ENCODE measurements at regions not wholly inside any gene's neighbourhood (a gene's known extent, or its start where the extent isn't known, plus 50 kb on each side); places are given as distances from the start of the nearest gene placed in this dataset.

DNA sequence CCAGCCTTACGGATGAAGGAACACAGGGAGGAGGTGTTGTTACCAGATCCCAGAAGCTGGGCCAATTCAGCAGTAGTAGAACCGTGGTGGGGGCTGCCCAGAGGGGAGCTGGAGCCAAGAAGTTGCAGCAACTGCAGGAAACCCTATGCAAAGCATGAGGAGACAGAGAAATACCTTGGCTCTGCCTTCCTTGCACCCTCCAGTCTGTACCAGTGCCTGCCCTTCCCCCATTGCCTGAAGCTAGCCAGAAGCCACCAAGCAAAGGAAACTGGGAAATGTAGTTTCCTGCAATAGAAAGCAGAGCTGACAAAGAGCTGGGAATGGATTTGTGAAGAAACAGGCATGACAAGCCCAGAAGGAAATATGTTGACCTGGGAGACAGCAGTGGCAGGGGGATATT lies 108.7 kb upstream of the FUNDC1 start:
- peak; percentile 85 for FAIRE-seq
- Histone ChIP-seq H3K36me3 (ENCODE audit: control insufficient read depth in 2 of 4, insufficient read depth in 4 of 4, low read length in 3 of 4) (no peaks in the 10 kb centered on the region), H3K4me3 (ENCODE audit: extremely low read depth in 1 of 4, insufficient read depth in 2 of 4, low read depth in 3 of 4, low read length in 4 of 4) (no peak overlapping the region), H4K5ac (ENCODE audit: insufficient read length, low read depth, low read length) (no peak overlapping the region), H2BK12ac (ENCODE audit: low read depth, low read length) (no peak overlapping the region), H3K56ac (replicated peaks; ENCODE audit: insufficient read length, low read depth, low read length) (no peak overlapping the region), H3K23me2 (ENCODE audit: low read depth, low read length) (no peaks in the 10 kb centered on the region), H4K8ac (ENCODE audit: extremely low read depth, insufficient read depth, low read length) (no peak overlapping the region), H4K20me1 (replicated peaks in 1 of 2; ENCODE audit: control insufficient read depth in 1 of 2, insufficient read depth in 2 of 2, low read length in 2 of 2) (no peaks in the 10 kb centered on the region), H3K14ac (ENCODE audit: insufficient read length) (no peak overlapping the region), H3K79me2 (ENCODE audit: control insufficient read depth in 1 of 2, insufficient read depth in 2 of 2, low read length in 2 of 2) (no peaks in the 10 kb centered on the region), H2AK5ac (ENCODE audit: low read depth, low read length) (no peak overlapping the region), H3K9ac (replicated peaks in 1 of 4; ENCODE audit: extremely low read depth in 1 of 4, low read depth in 3 of 4, low read length in 3 of 4) (no peak overlapping the region), H3K4ac (replicated peaks; ENCODE audit: insufficient read length, low read depth, low read length) (no peak overlapping the region), H3K27ac (ENCODE audit: low read depth, low read length) (no peak overlapping the region), H3K79me1 (ENCODE audit: low read depth, low read length) (no peaks in the 10 kb centered on the region), H3K23ac (ENCODE audit: insufficient read length) (no peak overlapping the region), H2BK15ac (ENCODE audit: low read length) (no peak overlapping the region), H3K4me1 (replicated peaks in 1 of 4; ENCODE audit: control insufficient read depth in 3 of 4, insufficient read depth in 4 of 4, low read length in 3 of 4) (no peaks in the 10 kb centered on the region), H4K91ac (replicated peaks; ENCODE audit: insufficient read length, low read length) (no peak overlapping the region), H3K9me3 (ENCODE audit: insufficient read depth in 2 of 2, low read depth in 1 of 2, low read length in 1 of 2) (no peaks in the 10 kb centered on the region), H2BK5ac (ENCODE audit: low read depth, low read length) (no peak overlapping the region; the same call in 1 of the 2 replicates), H2BK120ac (replicated peaks; ENCODE audit: low read depth, low read length) (no peak overlapping the region), H2AFZ (ENCODE audit: low read length) (peak overlapping the region; percentile 97), H3K4me2 (ENCODE audit: insufficient read depth in 1 of 2, low read depth in 2 of 2, low read length in 2 of 2) (peak overlapping the region in 1 of 2 experiments; percentile 38; a peak in 1 of 4 replicates), H2BK20ac (ENCODE audit: low read length) (no peak overlapping the region), H3K18ac (ENCODE audit: extremely low read depth, low read length) (no peak overlapping the region; the same call in 1 of the 2 replicates), H3K27me3 (replicated peaks in 1 of 4; ENCODE audit: control insufficient read depth in 3 of 4, extremely low read depth in 1 of 4, insufficient read depth in 3 of 4, low read length in 3 of 4) (no peaks in the 10 kb centered on the region)
- ChIA-PET POLR2A (ENCODE audit: partially characterized antibody) (no interaction called here), CTCF (ENCODE audit: partially characterized antibody) (interaction anchor here (1.2 kb wide), 1 partner anchor 15 kb away, joined by 3 read pairs; no protein-coding TSS in a partner anchor)
- DNase-seq (ENCODE audit: low read depth in 1 of 2, low spot score in 2 of 2) = peak in 1 of 2 experiments; percentile 38
- WGBS, 2 experiments (ENCODE audit: extremely low coverage in 1 of 2, insufficient coverage in 1 of 2, insufficient read length in 1 of 2, insufficient replicate concordance in 2 of 2, low coverage in 1 of 2, low lambda C conversion rate in 2 of 2, missing lambda C conversion rate in 1 of 2) = 36% methylated on average over 2 of the region's 2 CpGs; no CpG with 5 or more reads in 1 of the 2 experiments
- TF ChIP-seq, protein P1, sequence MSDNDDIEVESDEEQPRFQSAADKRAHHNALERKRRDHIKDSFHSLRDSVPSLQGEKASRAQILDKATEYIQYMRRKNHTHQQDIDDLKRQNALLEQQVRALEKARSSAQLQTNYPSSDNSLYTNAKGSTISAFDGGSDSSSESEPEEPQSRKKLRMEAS (IDR thresholded peaks at IDR 0.05) = no peak
- TF ChIP-seq CBX8 (IDR thresholded peaks at IDR 0.05; ENCODE audit: borderline replicate concordance, low read depth, low read length) (no peak), NRF1 (IDR thresholded peaks at IDR 0.05; ENCODE audit: low read depth, low read length) (no peak), CEBPB (IDR thresholded peaks at IDR 0.05; ENCODE audit: low read depth, low read length) (no peak), CBX5 (IDR thresholded peaks at IDR 0.05; ENCODE audit: low read depth, low read length) (no peak), SIX5 (IDR thresholded peaks at IDR 0.05; ENCODE audit: low read depth, low read length) (peak; percentile 60), TCF12 (IDR thresholded peaks at IDR 0.05; ENCODE audit: low read depth, low read length) (no peak), GABPA (IDR thresholded peaks at IDR 0.05; ENCODE audit: borderline replicate concordance, insufficient read depth, low read length) (no peak), NANOG (IDR thresholded peaks at IDR 0.05; ENCODE audit: insufficient read depth, low read depth, low read length, poor library complexity, severe bottlenecking) (no peak)
- TF ChIP-seq, protein P2, sequence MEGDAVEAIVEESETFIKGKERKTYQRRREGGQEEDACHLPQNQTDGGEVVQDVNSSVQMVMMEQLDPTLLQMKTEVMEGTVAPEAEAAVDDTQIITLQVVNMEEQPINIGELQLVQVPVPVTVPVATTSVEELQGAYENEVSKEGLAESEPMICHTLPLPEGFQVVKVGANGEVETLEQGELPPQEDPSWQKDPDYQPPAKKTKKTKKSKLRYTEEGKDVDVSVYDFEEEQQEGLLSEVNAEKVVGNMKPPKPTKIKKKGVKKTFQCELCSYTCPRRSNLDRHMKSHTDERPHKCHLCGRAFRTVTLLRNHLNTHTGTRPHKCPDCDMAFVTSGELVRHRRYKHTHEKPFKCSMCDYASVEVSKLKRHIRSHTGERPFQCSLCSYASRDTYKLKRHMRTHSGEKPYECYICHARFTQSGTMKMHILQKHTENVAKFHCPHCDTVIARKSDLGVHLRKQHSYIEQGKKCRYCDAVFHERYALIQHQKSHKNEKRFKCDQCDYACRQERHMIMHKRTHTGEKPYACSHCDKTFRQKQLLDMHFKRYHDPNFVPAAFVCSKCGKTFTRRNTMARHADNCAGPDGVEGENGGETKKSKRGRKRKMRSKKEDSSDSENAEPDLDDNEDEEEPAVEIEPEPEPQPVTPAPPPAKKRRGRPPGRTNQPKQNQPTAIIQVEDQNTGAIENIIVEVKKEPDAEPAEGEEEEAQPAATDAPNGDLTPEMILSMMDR (IDR thresholded peaks at IDR 0.05; ENCODE audit: control extremely low read depth in 1 of 3, insufficient read depth in 1 of 3, low read depth in 1 of 3, low read length in 3 of 3) = 0 out of 4 replicates have a peak, but pooled peaks of 1 of the 3 experiments have one; percentile 1
- TF ChIP-seq, protein P3, sequence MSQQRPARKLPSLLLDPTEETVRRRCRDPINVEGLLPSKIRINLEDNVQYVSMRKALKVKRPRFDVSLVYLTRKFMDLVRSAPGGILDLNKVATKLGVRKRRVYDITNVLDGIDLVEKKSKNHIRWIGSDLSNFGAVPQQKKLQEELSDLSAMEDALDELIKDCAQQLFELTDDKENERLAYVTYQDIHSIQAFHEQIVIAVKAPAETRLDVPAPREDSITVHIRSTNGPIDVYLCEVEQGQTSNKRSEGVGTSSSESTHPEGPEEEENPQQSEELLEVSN (IDR thresholded peaks at IDR 0.05) = no peak
